IPS DF 6.9 (cell line): ENCODE measurements at regions not wholly inside any gene's neighbourhood (a gene's known extent, or its start where the extent isn't known, plus 50 kb on each side); places are given as distances from the start of the nearest gene placed in this dataset.

Experiments
- DNase-seq: peaks from one replicate; pipeline ENCODE4 v3.0.0-alpha.2; 2013; ENCODE audit warnings: low read depth, low spot score
- H3K27ac ChIP-seq: one replicate; pipeline ENCODE4 v1.5.1; 2013; ENCODE audit warnings: low read length, control low read depth
- H3K27me3 ChIP-seq: 2 replicates; pipeline ENCODE4 v1.6.1; 2013; ENCODE audit warnings: mild to moderate bottlenecking, low read length; ENCODE audit not compliant: control insufficient read depth, insufficient read depth
- H3K36me3 ChIP-seq: 2 replicates; pipeline ENCODE4 v1.6.1; 2013; ENCODE audit warnings: low read length; ENCODE audit not compliant: control insufficient read depth, insufficient read depth
- H3K4me1 ChIP-seq: 2 replicates; pipeline ENCODE4 v1.6.1; 2013; ENCODE audit warnings: low read length; ENCODE audit not compliant: control insufficient read depth, insufficient read depth
- H3K4me3 ChIP-seq: 2 replicates; pipeline ENCODE4 v1.5.1; 2013; ENCODE audit warnings: mild to moderate bottlenecking, low read length
- H3K9me3 ChIP-seq: 2 replicates; pipeline ENCODE4 v1.6.1; 2013; ENCODE audit warnings: low read length, inconsistent platforms; ENCODE audit not compliant: control insufficient read depth, insufficient read depth
- WGBS: extraction: QIAGEN DNeasy Blood & Tissue Kit; methylation state at CpG from one replicate; pipeline ENCODE4 v1.1.7; 2013; ENCODE audit warnings: mixed read lengths, missing lambda C conversion rate; ENCODE audit not compliant: insufficient read length, insufficient coverage; 5-methylcytosine and 5-hydroxymethylcytosine counted together

- H3K9me3 ChIP-seq, result no peaks in the 10 kb centered on the region
- DNase-seq, result no peak
- no peaks in the 10 kb centered on the region; the same call in 1 of the 2 replicates for H3K4me1 ChIP-seq
- H3K27me3 ChIP-seq, result no peaks in the 10 kb centered on the region
- WGBS, result no CpG with 5 or more reads among the region's 2 CpGs
- no peaks in the 10 kb centered on the region for H3K36me3 ChIP-seq
- H3K4me3 ChIP-seq, result no peak overlapping the region
- H3K27ac ChIP-seq, result no peak overlapping the region
These were observed 616.6 kb upstream of the SEMA6A start for GRCh38 chr5:117191251-117191650.

- Histone ChIP-seq H3K4me1 (no peaks in the 10 kb centered on the region; the same call in 1 of the 2 replicates), H3K27me3 (no peaks in the 10 kb centered on the region), H3K36me3 (no peaks in the 10 kb centered on the region), H3K4me3 (no peak overlapping the region), H3K9me3 (no peaks in the 10 kb centered on the region), H3K27ac (no peak overlapping the region)
- no CpG with 5 or more reads among the region's 4 CpGs for WGBS
- no peak for DNase-seq
These were observed 615.2 kb upstream of the SEMA6A start for GRCh38 chr5:117189784-117190183.

GRCh38 chr5:117188211-117188610, 613.6 kb upstream of the SEMA6A start:
- H3K27me3 ChIP-seq, result no peaks in the 10 kb centered on the region
- DNase-seq, result no peak
- H3K27ac ChIP-seq, result no peak overlapping the region
- no CpG with 5 or more reads among the region's 1 CpG for WGBS
- no peaks in the 10 kb centered on the region; the same call in 1 of the 2 replicates for H3K4me1 ChIP-seq
- no peaks in the 10 kb centered on the region for H3K36me3 ChIP-seq
- no peak overlapping the region for H3K4me3 ChIP-seq
- no peaks in the 10 kb centered on the region for H3K9me3 ChIP-seq

DNA sequence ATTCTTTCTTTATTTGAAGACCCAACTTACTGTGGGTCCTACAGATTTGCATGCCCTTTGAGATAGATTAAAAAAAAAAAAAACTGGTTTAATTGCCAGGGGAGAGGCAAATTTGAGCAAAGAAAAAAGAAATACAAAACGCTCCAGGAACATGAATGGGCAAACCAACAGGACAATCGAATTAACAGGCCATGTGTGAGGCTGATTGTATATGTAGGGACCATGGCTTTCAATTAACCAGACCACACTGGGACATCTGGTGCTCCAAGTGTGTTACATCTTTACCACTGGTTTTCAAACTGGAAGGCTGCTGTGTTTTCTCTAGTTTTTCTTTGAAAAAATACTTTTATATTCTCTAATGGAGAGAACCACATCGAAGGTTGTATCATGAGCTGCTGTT, 612.1 kb upstream of the SEMA6A start:
- H3K36me3 ChIP-seq, result no peaks in the 10 kb centered on the region
- H3K27ac ChIP-seq, result no peak overlapping the region
- H3K4me3 ChIP-seq, result no peak overlapping the region
- H3K9me3 ChIP-seq, result no peaks in the 10 kb centered on the region
- no peaks in the 10 kb centered on the region; the same call in 1 of the 2 replicates for H3K4me1 ChIP-seq
- DNase-seq, result no peak
- WGBS, result no CpG with 5 or more reads among the region's 3 CpGs
- no peaks in the 10 kb centered on the region for H3K27me3 ChIP-seq

GRCh38 chr5:117183326-117183725, 608.7 kb upstream of the SEMA6A start:
- Histone ChIP-seq H3K4me1 (no peaks in the 10 kb centered on the region), H3K27ac (no peak overlapping the region), H3K4me3 (no peak overlapping the region), H3K9me3 (no peaks in the 10 kb centered on the region), H3K36me3 (no peaks in the 10 kb centered on the region), H3K27me3 (no peaks in the 10 kb centered on the region)
- no peak for DNase-seq
- WGBS, result no CpG with 5 or more reads among the region's 2 CpGs

GRCh38 chr5:117182104-117182503, 607.5 kb upstream of the SEMA6A start:
- Histone ChIP-seq H3K4me1 (no peaks in the 10 kb centered on the region), H3K27ac (no peak overlapping the region), H3K9me3 (no peaks in the 10 kb centered on the region), H3K4me3 (no peak overlapping the region), H3K27me3 (no peaks in the 10 kb centered on the region), H3K36me3 (no peaks in the 10 kb centered on the region)
- no CpG with 5 or more reads among the region's 1 CpG for WGBS
- no peak for DNase-seq

GRCh38 chr5:117177302-117177701, 602.7 kb upstream of the SEMA6A start:
- WGBS, result no CpG with 5 or more reads among the region's 1 CpG
- Histone ChIP-seq H3K4me1 (no peaks in the 10 kb centered on the region), H3K27me3 (no peaks in the 10 kb centered on the region), H3K4me3 (no peak overlapping the region), H3K36me3 (no peaks in the 10 kb centered on the region), H3K27ac (no peak overlapping the region), H3K9me3 (no peaks in the 10 kb centered on the region)
- no peak for DNase-seq

- no CpG with 5 or more reads among the region's 4 CpGs for WGBS
- H3K9me3 ChIP-seq, result no peaks in the 10 kb centered on the region
- no peak for DNase-seq
- no peak overlapping the region for H3K4me3 ChIP-seq
- H3K36me3 ChIP-seq, result no peaks in the 10 kb centered on the region
- H3K27ac ChIP-seq, result no peak overlapping the region
- H3K27me3 ChIP-seq, result no peaks in the 10 kb centered on the region
- H3K4me1 ChIP-seq, result no peaks in the 10 kb centered on the region
These were observed 590.4 kb upstream of the SEMA6A start for GRCh38 chr5:117165068-117165467.

- H3K4me1 ChIP-seq, result peaks cover 2% of the 10 kb centered on the region; the same call in 1 of the 2 replicates
- DNase-seq, result no peak
- no peaks in the 10 kb centered on the region for H3K9me3 ChIP-seq
- H3K27me3 ChIP-seq, result no peaks in the 10 kb centered on the region
- no peaks in the 10 kb centered on the region for H3K36me3 ChIP-seq
- WGBS, result no CpG with 5 or more reads among the region's 7 CpGs
- H3K4me3 ChIP-seq, result no peak overlapping the region
- no peak overlapping the region for H3K27ac ChIP-seq
These were observed 587.2 kb upstream of the SEMA6A start for GRCh38 chr5:117161718-117162335.

GRCh38 chr5:117160391-117160790, 585.8 kb upstream of the SEMA6A start:
- H3K9me3 ChIP-seq, result no peaks in the 10 kb centered on the region
- WGBS, result no CpG with 5 or more reads among the region's 2 CpGs
- H3K27ac ChIP-seq, result no peak overlapping the region
- H3K4me1 ChIP-seq, result peaks cover 2% of the 10 kb centered on the region; the same call in 1 of the 2 replicates
- DNase-seq, result no peak
- no peaks in the 10 kb centered on the region for H3K36me3 ChIP-seq
- H3K4me3 ChIP-seq, result no peak overlapping the region
- H3K27me3 ChIP-seq, result no peaks in the 10 kb centered on the region

DNA sequence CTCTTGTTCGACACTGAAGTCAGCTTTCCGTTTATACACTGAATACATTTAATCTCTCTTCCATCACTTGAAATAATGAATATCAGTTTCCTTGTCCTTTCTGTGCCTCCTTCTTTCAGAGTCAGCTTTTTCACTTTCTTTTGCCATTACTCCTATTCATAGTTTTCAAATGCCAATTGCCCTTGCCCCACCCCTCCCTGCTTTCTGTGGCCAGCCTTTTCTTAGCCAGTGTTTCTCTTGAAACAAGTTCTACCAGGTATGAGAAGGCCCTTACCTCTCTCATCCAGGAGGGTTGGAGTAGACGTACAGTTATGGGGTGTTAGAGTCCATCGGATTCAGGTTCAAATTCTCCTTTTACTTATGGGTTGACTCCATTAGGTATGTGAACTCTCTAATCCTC, 574.7 kb upstream of the SEMA6A start:
- H3K4me1 ChIP-seq, result no peaks in the 10 kb centered on the region
- H3K27ac ChIP-seq, result no peak overlapping the region
- DNase-seq, result no peak
- no peaks in the 10 kb centered on the region for H3K9me3 ChIP-seq
- WGBS, result no CpG with 5 or more reads among the region's 4 CpGs
- H3K36me3 ChIP-seq, result no peaks in the 10 kb centered on the region
- H3K4me3 ChIP-seq, result no peak overlapping the region
- no peaks in the 10 kb centered on the region for H3K27me3 ChIP-seq
